GM23248 (cell line): ENCODE measurements at regions not wholly inside any gene's neighbourhood (a gene's known extent, or its start where the extent isn't known, plus 50 kb on each side); places are given as distances from the start of the nearest gene placed in this dataset.

Experiments used
- DNase-seq: peaks from one replicate; pipeline ENCODE4 v3.0.0-alpha.2; 2015
- H2AFZ ChIP-seq: fragments of 200-600 bp; sonication (generic); 2 replicates; pipeline ENCODE4 v1.6.1; 2016; ENCODE audit warnings: antibody characterized with exemption
- H3F3A ChIP-seq: fragments of 200-600 bp; sonication (generic); 2 replicates; pipeline ENCODE4 v1.6.1; 2016; ENCODE audit warnings: mild to moderate bottlenecking, antibody characterized with exemption, mixed run types; ENCODE audit not compliant: insufficient read depth
- H3K27ac ChIP-seq: fragments of 200-600 bp; sonication (generic); 2 replicates; pipeline ENCODE4 v1.5.1; 2016; ENCODE audit warnings: mild to moderate bottlenecking
- H3K27me3 ChIP-seq: fragments of 200-600 bp; sonication (generic); replicated peaks from 2 replicates; pipeline ENCODE4 v1.6.1; 2016; ENCODE audit warnings: mild to moderate bottlenecking; ENCODE audit not compliant: insufficient read depth
- H3K36me3 ChIP-seq: fragments of 200-600 bp; sonication (generic); 2 replicates; pipeline ENCODE4 v1.6.1; 2016; ENCODE audit warnings: low read depth, mild to moderate bottlenecking
- H3K4me1 ChIP-seq: fragments of 200-600 bp; sonication (generic); 2 replicates; pipeline ENCODE4 v1.6.1; 2016; ENCODE audit warnings: mild to moderate bottlenecking; ENCODE audit not compliant: insufficient read depth
- H3K4me2 ChIP-seq: fragments of 200-600 bp; sonication (generic); one replicate; pipeline ENCODE4 v1.6.1; 2016; ENCODE audit warnings: mild to moderate bottlenecking; ENCODE audit not compliant: unreplicated experiment
- H3K4me3 ChIP-seq: fragments of 200-600 bp; sonication (generic); 2 replicates; pipeline ENCODE4 v1.5.1; 2016; ENCODE audit warnings: mild to moderate bottlenecking
- H3K79me2 ChIP-seq: fragments of 200-600 bp; sonication (generic); 2 replicates; pipeline ENCODE4 v1.6.1; 2016; ENCODE audit warnings: mild to moderate bottlenecking; ENCODE audit not compliant: insufficient read depth
- H3K9ac ChIP-seq: fragments of 200-600 bp; sonication (generic); 2 replicates; pipeline ENCODE4 v1.6.1; 2016; ENCODE audit warnings: mild to moderate bottlenecking
- H3K9me2 ChIP-seq: fragments of 200-600 bp; sonication (generic); 2 replicates; pipeline ENCODE4 v1.6.1; 2016; ENCODE audit warnings: mixed run types, mild to moderate bottlenecking, moderate library complexity; ENCODE audit not compliant: insufficient read depth
- H3K9me3 ChIP-seq: fragments of 200-600 bp; sonication (generic); one replicate; pipeline ENCODE4 v1.6.1; 2017; ENCODE audit warnings: low read depth
- H4K20me1 ChIP-seq: fragments of 200-600 bp; sonication (generic); 2 replicates; pipeline ENCODE4 v1.6.0; 2016; ENCODE audit not compliant: insufficient read depth
- EZH2 ChIP-seq: fragments of 200-600 bp; sonication (generic); IDR thresholded peaks from 2 replicates; pipeline ENCODE4 v1.6.1; 2018; ENCODE audit warnings: antibody characterized with exemption, mild to moderate bottlenecking; ENCODE audit not compliant: insufficient read depth, poor library complexity, severe bottlenecking
- EZH2phosphoT487 ChIP-seq: fragments of 200-600 bp; sonication (generic); IDR thresholded peaks from 2 replicates; pipeline ENCODE4 v1.6.1; 2018; ENCODE audit warnings: antibody characterized with exemption, moderate library complexity, mild to moderate bottlenecking, low read depth; ENCODE audit not compliant: insufficient read depth
- WGBS, 2 experiments: methylation state at CpG; one replicate each; pipeline ENCODE4 v1.1.6; 2015 to 2017; ENCODE audit warnings: low lambda C conversion rate in 2 of 2, low coverage in 1 of 2; ENCODE audit errors: missing lambda C conversion rate in 2 of 2; 5-methylcytosine and 5-hydroxymethylcytosine counted together
- in situ Hi-C: fragments of 300-500 bp; cut with MboI; formaldehyde crosslinking; loops from 2 replicates; pipeline ENCODE4 v1.15.0; 2020

GRCh38 chr1:88186911-88187310, 497.2 kb upstream of the PKN2 start:
- no peak overlapping the region for H2AFZ ChIP-seq
- in situ Hi-C loops = no loop called here
- H3K9me3 ChIP-seq = no peaks in the 10 kb centered on the region
- TF ChIP-seq EZH2 = no peak
- TF ChIP-seq EZH2phosphoT487 = no peak
- H3K36me3 ChIP-seq = no peaks in the 10 kb centered on the region
- no peaks in the 10 kb centered on the region for H4K20me1 ChIP-seq
- no peaks in the 10 kb centered on the region; the same call in 1 of the 2 replicates for H3K27me3 ChIP-seq
- H3K27ac ChIP-seq = no peak overlapping the region
- H3K79me2 ChIP-seq = no peaks in the 10 kb centered on the region
- no peaks in the 10 kb centered on the region for H3K4me1 ChIP-seq
- no peaks in the 10 kb centered on the region for H3K9me2 ChIP-seq
- DNase-seq = no peak
- no peak overlapping the region for H3K9ac ChIP-seq
- no peak overlapping the region for H3K4me3 ChIP-seq
- H3K4me2 ChIP-seq = no peak overlapping the region
- H3F3A ChIP-seq = no peaks in the 10 kb centered on the region

- Histone ChIP-seq H3K27me3 (no peaks in the 10 kb centered on the region; the same call in 1 of the 2 replicates), H3K9ac (no peak overlapping the region), H3K79me2 (no peaks in the 10 kb centered on the region), H3K9me3 (no peaks in the 10 kb centered on the region), H3K4me2 (no peak overlapping the region), H3K27ac (no peak overlapping the region), H3K9me2 (no peaks in the 10 kb centered on the region), H3K36me3 (no peaks in the 10 kb centered on the region), H3K4me3 (no peak overlapping the region), H3F3A (no peaks in the 10 kb centered on the region), H4K20me1 (no peaks in the 10 kb centered on the region), H3K4me1 (no peaks in the 10 kb centered on the region), H2AFZ (no peak overlapping the region)
- in situ Hi-C loops = no loop called here
- DNase-seq = no peak
- no peak for TF ChIP-seq EZH2phosphoT487
- TF ChIP-seq EZH2 = no peak
Measured at GRCh38 chr1:88188038-88188437, 496.0 kb upstream of the PKN2 start.

- Histone ChIP-seq H3K79me2 (no peaks in the 10 kb centered on the region), H3F3A (no peaks in the 10 kb centered on the region), H3K9me3 (no peaks in the 10 kb centered on the region), H2AFZ (no peak overlapping the region), H3K36me3 (no peaks in the 10 kb centered on the region), H3K4me1 (no peaks in the 10 kb centered on the region), H3K27ac (no peak overlapping the region), H3K27me3 (no peaks in the 10 kb centered on the region; the same call in 1 of the 2 replicates), H3K9ac (no peak overlapping the region), H4K20me1 (no peaks in the 10 kb centered on the region), H3K4me2 (no peak overlapping the region), H3K4me3 (no peak overlapping the region), H3K9me2 (no peaks in the 10 kb centered on the region)
- no peak for DNase-seq
- TF ChIP-seq EZH2 (no peak), EZH2phosphoT487 (no peak)
- in situ Hi-C loops = no loop called here
- WGBS, 2 experiments = 64% methylated on average over 2 of the region's 2 CpGs
Measured at GRCh38 chr1:88189525-88189924, 494.5 kb upstream of the PKN2 start.

- no peak for DNase-seq
- no peak overlapping the region for H3K27ac ChIP-seq
- no peak overlapping the region for H3K9ac ChIP-seq
- H3K4me2 ChIP-seq = no peak overlapping the region
- no peaks in the 10 kb centered on the region for H3K9me3 ChIP-seq
- in situ Hi-C loops = no loop called here
- no peaks in the 10 kb centered on the region for H4K20me1 ChIP-seq
- no peak for TF ChIP-seq EZH2phosphoT487
- TF ChIP-seq EZH2 = no peak
- H3F3A ChIP-seq = no peaks in the 10 kb centered on the region
- H3K27me3 ChIP-seq = no peaks in the 10 kb centered on the region
- H3K9me2 ChIP-seq = no peaks in the 10 kb centered on the region
- H3K79me2 ChIP-seq = no peaks in the 10 kb centered on the region
- no peak overlapping the region for H3K4me3 ChIP-seq
- no peak overlapping the region for H2AFZ ChIP-seq
- H3K36me3 ChIP-seq = no peaks in the 10 kb centered on the region
- no peaks in the 10 kb centered on the region for H3K4me1 ChIP-seq
- 82 to 89% methylated on average over 2 of the region's 2 CpGs for WGBS, 2 experiments
Measured at GRCh38 chr1:88191917-88192316, 492.2 kb upstream of the PKN2 start.

- no peak overlapping the region for H3K4me2 ChIP-seq
- H3K9me2 ChIP-seq = no peaks in the 10 kb centered on the region
- 90 to 96% methylated on average over 1 of the region's 1 CpG for WGBS, 2 experiments
- H3K36me3 ChIP-seq = no peaks in the 10 kb centered on the region
- no peaks in the 10 kb centered on the region for H3K4me1 ChIP-seq
- H3K4me3 ChIP-seq = no peak overlapping the region
- no peaks in the 10 kb centered on the region for H3K9me3 ChIP-seq
- H3K27me3 ChIP-seq = no peaks in the 10 kb centered on the region
- no peaks in the 10 kb centered on the region for H3F3A ChIP-seq
- no peaks in the 10 kb centered on the region for H3K79me2 ChIP-seq
- H4K20me1 ChIP-seq = no peaks in the 10 kb centered on the region
- no peak overlapping the region for H3K27ac ChIP-seq
- no peak for DNase-seq
- no peak overlapping the region for H3K9ac ChIP-seq
- TF ChIP-seq EZH2phosphoT487 = no peak
- no peak for TF ChIP-seq EZH2
- H2AFZ ChIP-seq = no peak overlapping the region
- in situ Hi-C loops = no loop called here
Measured at GRCh38 chr1:88194542-88194941, 489.5 kb upstream of the PKN2 start.
